Stimulated activated CD8-positive, alpha-beta memory T cell treated with anti-CD3 and anti-CD28 coated beads, Interleukin-4, amount 100 ng/mL, for 1 hour (primary cell): ENCODE measurements at regions not wholly inside any gene's neighbourhood (a gene's known extent, or its start where the extent isn't known, plus 50 kb on each side); places are given as distances from the start of the nearest gene placed in this dataset.

Experiments used
- DNase-seq, 2 donors: peaks; one replicate each; pipeline ENCODE4 v3.0.0-alpha.2; 2020; ENCODE audit warnings: low read depth in 2 of 2, low spot score in 1 of 2

- no peak for DNase-seq
These were observed 132.0 kb upstream of the FSTL4 start for GRCh38 chr5:133744051-133744959.

- DNase-seq, result no peak
These were observed 130.2 kb upstream of the FSTL4 start for GRCh38 chr5:133742431-133742988.

DNA sequence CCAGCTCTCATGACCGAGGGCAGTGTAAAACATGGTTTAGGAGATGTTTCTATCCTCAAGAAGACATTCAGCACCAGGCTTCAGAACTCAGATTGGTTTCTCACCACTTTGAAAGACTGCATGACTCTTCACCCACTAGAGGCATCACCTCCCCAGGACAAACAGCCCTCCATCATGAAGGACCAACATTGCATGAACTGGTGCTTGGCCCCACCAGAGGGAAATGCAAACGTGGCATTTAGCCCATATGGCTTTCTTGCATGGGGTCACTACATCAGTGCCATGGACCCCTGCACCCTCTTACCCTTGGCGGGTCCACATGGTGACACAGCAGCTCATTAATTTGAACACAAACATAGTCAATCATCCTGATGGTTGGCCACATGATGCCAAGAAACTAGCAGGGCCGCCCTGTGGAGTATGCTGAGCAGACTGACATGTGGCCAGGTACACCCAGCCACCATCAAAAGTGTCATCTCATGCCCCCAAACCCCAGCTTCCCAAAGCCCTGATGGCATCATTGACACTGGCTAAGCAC is 129.5 kb upstream of the FSTL4 start:
- DNase-seq, result no peak

DNA sequence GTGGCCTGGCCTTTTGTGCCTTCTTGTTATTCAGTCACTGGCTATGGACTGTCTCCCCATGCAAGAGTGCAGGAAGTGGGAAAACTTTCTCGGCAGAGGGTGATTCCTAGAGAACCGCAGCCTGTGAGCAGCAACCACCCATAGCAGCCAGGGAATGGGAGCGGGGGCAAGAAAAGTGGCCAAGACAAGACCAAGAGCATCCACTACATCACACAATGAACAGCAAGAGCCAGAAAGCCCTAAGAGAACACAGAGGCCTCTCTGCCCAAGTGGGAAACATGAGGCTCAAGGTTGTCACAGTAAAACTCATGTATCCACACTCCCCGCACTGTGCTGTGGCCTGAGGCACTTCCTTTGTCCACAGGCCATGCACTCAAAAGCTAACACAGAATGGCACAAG is 129.1 kb upstream of the FSTL4 start:
- no peak for DNase-seq

DNA sequence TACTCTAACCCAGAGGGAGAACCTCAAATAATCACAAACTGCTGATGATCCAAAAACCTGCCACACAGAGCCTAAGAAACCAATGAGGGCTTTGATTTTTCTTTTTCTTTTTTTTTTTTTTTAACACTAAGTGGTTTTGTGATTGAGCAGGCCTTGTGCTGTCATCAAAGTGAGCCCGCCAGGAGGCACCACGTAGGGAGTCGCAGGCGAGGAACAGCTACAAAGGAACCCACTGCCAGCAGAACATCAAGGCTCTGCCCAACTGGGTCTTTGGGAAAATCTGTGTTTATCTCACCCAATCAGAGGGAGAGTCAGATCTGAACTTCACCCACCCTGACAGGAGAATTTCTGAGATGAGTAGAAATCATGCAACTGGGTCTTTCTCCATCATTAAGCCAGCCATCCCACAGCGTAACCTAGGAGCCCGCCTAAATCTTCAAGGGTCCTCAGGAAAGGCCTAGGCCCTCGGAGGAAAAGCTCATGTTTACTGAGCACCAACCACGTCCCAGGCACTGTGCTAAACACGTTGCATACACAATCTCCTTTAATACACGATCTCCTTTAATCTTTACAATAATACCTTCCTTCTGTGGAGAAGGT is 126.9 kb upstream of the FSTL4 start:
- DNase-seq, result no peak

GRCh38 chr5:133738271-133738670 is 125.9 kb upstream of the FSTL4 start:
- DNase-seq, result no peak

GRCh38 chr5:133736512-133736911 is 124.2 kb upstream of the FSTL4 start:
- DNase-seq, result no peak

- no peak for DNase-seq
These were observed 123.0 kb upstream of the FSTL4 start for GRCh38 chr5:133735346-133735745.

- DNase-seq, result no peak
These were observed 122.6 kb upstream of the FSTL4 start for GRCh38 chr5:133734916-133735315.

- DNase-seq, result no peak
These were observed 120.2 kb upstream of the FSTL4 start for GRCh38 chr5:133732536-133732935.

- no peak for DNase-seq
These were observed 119.6 kb upstream of the FSTL4 start for GRCh38 chr5:133731951-133732350.

DNA sequence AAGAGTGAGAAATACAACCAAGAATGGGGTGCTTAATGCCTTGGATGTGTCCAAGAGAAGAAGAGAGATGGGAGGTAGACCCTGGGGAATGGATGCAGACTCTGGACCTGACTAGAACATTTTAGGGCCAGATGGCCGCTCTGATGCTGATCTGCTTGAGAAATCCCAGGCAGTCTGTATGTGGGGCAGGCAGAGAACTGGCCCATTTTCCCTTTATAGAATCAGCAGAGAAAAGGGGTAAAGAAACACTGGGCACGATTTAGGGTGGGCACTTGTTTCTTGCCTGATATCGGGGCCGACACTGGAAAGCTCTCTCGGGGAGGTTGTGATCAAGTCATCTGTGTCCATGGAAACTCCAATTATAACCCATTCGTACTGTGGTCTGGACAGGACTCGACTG is 118.5 kb upstream of the FSTL4 start:
- no peak for DNase-seq

- DNase-seq, result no peak
These were observed 118.0 kb upstream of the FSTL4 start for GRCh38 chr5:133730346-133730745.

DNA sequence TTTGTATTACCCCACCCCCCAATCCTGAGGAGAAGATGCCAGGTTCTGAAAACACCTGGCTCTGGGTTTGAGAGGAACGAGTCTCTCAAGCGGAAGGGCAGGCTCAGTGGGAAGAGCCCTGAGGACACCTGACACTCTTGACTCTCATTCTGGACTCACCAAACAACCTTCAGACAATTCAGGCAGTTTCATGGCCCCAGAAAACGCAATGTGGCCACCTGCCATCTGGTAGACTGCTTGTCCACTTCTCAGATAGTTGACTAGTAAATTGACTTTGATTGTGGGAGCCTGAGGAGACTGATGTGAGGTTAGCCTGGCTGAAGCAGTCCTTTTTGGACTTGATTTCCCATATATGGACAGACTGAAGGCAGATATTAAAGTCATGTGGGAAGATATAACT is 117.5 kb upstream of the FSTL4 start:
- no peak for DNase-seq

GRCh38 chr5:133728475-133728874 is 116.1 kb upstream of the FSTL4 start:
- no peak for DNase-seq

DNA sequence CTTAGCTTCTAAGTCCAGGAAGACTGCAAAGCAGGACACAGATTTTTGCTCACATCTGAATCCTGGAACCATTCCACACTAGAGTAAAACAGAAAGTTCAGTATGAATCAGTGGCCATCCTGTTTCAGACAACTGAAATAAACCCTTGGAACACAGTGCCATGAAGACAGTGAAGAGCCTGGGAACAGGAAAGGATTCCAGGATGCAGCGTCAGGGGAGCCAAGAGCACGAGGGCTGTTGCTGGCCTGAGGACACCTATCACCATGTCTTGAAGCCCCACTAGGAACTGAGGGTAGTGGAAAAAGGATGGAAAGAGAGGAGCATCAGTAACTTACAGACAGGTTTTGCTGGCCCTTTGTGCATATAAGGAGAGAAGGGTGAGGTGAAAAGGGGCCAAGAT is 115.3 kb upstream of the FSTL4 start:
- no peak for DNase-seq

DNA sequence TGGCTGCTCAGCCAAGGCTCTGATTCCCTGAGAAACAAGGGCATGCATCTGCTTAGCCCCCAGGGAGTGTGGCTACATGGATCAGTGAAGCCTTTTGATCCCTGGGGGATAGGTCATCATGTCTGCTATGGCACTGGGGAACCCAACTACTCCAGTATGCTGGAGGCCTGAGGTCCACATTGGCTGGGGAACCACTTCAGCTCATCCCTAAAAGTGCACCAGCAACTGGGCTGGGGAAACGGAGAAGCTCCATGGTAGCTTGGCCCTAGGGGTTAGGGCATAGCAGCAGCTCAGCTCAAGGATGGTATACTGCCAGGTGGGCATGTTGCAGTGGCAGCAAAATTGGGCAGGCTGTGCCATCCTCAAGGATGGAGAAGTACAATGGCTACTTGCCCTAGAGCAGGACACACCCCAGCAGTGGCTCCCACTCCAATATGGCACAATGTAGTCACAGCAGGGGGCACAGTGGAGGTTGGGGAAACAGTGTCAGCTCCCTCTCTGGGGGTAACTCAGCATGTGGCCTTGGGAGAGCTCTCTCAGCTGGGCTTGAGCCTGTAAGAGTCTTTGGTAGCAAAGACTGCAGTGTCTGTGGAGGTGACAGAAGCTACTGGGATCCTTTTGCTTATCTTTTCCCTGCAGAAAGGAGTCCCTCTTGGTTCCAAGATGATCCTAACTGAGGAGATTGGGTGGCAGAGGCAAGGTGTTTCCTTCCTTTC is 111.5 kb upstream of the FSTL4 start:
- DNase-seq, result no peak

DNA sequence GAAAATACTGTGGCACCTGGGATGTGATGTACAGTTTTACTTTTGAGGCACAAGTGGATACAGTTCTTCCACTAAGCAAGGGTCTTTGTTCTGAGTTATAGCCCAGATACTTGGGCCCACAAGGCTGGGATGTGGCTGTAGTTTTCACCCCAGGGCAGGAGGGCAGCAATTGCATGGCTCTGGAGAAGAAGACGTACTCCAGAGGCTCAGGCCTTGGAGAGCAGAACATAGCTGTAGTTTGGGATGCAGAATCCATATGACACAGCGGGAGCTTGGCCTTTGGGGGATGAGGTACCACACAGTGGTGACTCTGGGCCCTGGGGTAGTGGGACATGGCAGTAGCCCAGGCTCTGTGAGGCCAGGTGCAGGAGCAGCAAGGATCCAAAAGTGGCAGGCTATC is 110.8 kb upstream of the FSTL4 start:
- DNase-seq, result no peak

GRCh38 chr5:133721365-133721764 is 109.0 kb upstream of the FSTL4 start:
- no peak for DNase-seq

DNA sequence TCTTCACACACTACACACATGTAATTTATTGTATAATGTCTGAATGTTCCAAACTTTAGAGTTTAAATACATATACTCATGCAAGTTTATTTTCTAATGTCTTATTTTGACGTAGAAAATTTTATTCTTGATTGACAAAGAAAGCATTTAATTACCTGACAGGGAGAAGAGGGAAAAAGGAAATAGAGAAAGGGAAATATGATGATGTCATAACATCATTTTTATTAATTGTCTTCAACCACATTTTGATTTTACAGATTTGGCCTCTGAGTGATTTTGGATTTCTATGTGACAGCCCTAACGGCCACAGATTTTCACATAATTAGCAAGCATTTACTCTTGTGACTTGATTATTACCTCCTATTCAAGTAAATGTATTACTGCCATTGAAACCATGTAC is 106.1 kb upstream of the FSTL4 start:
- DNase-seq, result no peak

DNA sequence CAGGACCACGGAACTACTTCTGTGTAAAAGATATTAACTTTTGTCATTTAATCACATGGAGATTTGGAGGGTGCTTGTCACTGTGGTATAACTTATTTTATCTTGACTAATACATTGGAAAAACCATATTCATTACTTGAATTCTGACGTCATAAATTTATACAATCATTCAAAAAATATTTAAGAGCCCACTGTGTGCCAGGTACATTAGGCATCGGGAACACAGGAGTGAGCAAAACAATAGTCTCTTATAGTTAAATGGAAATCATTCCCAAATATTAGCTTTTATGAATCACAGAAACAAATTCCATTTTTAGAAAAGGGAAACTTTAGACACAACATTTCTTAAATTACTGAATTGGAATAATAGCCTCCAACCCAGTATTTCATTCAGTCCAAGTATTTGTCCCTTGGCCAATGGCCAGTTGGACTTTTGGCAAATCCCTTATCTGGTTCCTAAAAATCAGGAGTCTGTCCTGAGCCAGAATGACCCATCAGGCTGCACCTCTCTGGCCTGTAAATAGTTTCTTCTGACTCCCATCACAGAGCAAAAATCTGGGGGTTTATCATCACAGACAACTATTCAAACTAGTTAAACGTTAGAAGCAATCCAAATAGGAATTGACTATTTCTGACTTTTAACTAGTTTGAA is 104.3 kb upstream of the FSTL4 start:
- no peak for DNase-seq
